ENCODE measurements at regions not wholly inside any gene's neighbourhood (a gene's known extent, or its start where the extent isn't known, plus 50 kb on each side); places are given as distances from the start of the nearest gene placed in this dataset.

GRCh38 chr18:4653418-4653817, 198.3 kb upstream of the DLGAP1 start:
- TF ChIP-seq CTCF (IDR thresholded peaks at IDR 0.05; ENCODE audit: low read length) (no peak), EZH2 (IDR thresholded peaks at IDR 0.05; ENCODE audit: borderline replicate concordance, low read length) (no peak)
